ENCODE measurements at regions not wholly inside any gene's neighbourhood (a gene's known extent, or its start where the extent isn't known, plus 50 kb on each side); places are given as distances from the start of the nearest gene placed in this dataset.

DNA sequence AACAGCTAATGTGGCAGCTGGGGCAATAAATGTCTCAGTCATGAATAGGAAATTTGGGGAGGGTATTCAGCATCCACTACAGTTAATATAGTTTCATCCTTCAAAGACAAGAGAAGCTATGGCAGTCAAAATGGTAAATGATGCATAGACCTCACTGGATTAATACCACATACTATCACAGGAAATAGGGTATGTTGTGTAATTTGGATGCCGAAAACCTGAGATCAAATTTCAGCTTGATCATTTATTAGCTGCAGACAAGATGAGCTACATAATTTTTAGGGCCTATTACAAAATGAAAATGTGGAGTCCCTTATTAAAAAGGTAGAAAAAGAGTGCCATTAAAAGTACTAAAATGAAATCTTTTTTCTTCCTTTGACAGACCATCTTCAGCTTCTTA is 112.6 kb upstream of the MTAP start:
- Histone ChIP-seq H3K4me3 (no peak overlapping the region), H3K27ac (no peak overlapping the region), H3K4me1 (ENCODE audit: insufficient read depth) (no peaks in the 10 kb centered on the region), H3K9me3 (no peaks in the 10 kb centered on the region), H3K27me3 (no peaks in the 10 kb centered on the region), H3K36me3 (no peaks in the 10 kb centered on the region)
- intact Hi-C loops (cut with DNase I) = no loop called here
- TF ChIP-seq EP300 (IDR thresholded peaks at IDR 0.05) (no peak), POLR2A (IDR thresholded peaks at IDR 0.05) (no peak)
- TF ChIP-seq, protein P1, sequence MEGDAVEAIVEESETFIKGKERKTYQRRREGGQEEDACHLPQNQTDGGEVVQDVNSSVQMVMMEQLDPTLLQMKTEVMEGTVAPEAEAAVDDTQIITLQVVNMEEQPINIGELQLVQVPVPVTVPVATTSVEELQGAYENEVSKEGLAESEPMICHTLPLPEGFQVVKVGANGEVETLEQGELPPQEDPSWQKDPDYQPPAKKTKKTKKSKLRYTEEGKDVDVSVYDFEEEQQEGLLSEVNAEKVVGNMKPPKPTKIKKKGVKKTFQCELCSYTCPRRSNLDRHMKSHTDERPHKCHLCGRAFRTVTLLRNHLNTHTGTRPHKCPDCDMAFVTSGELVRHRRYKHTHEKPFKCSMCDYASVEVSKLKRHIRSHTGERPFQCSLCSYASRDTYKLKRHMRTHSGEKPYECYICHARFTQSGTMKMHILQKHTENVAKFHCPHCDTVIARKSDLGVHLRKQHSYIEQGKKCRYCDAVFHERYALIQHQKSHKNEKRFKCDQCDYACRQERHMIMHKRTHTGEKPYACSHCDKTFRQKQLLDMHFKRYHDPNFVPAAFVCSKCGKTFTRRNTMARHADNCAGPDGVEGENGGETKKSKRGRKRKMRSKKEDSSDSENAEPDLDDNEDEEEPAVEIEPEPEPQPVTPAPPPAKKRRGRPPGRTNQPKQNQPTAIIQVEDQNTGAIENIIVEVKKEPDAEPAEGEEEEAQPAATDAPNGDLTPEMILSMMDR (IDR thresholded peaks at IDR 0.05) = no peak
- no peak for DNase-seq
- WGBS, 3 donors = 74 to 95% (median 94%) methylated on average over 1 of the region's 1 CpG

DNA sequence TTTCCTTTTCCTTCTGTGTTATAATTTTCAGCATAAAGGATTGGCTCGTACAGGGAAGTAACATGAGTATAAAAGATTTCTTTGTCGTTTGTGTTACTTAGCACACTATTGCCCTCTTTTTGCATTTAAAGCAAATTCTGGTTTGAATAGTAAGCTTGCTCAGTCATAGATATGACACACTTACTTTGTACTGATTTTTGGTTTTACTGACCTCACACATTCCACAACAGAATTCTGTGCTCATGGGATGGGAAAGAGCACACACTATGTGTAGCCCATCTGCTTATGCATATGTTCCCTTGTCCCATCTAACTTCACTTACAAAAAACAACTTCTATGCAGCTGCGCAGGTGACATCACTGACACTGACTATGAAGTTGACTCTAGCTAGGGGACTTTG is 111.9 kb upstream of the MTAP start:
- H3K27me3 ChIP-seq = no peaks in the 10 kb centered on the region
- TF ChIP-seq POLR2A (IDR thresholded peaks at IDR 0.05) = no peak
- TF ChIP-seq, protein P1 (IDR thresholded peaks at IDR 0.05) = no peak
- no peak for TF ChIP-seq EP300 (IDR thresholded peaks at IDR 0.05)
- H3K4me3 ChIP-seq = no peak overlapping the region
- intact Hi-C loops (cut with DNase I) = no loop called here
- DNase-seq = no peak
- H3K36me3 ChIP-seq = no peaks in the 10 kb centered on the region
- 72 to 81% (median 73%) methylated on average over 3 of the region's 3 CpGs for WGBS, 3 donors
- no peaks in the 10 kb centered on the region for H3K4me1 ChIP-seq (ENCODE audit: insufficient read depth)
- no peak overlapping the region for H3K27ac ChIP-seq
- no peaks in the 10 kb centered on the region for H3K9me3 ChIP-seq

DNA sequence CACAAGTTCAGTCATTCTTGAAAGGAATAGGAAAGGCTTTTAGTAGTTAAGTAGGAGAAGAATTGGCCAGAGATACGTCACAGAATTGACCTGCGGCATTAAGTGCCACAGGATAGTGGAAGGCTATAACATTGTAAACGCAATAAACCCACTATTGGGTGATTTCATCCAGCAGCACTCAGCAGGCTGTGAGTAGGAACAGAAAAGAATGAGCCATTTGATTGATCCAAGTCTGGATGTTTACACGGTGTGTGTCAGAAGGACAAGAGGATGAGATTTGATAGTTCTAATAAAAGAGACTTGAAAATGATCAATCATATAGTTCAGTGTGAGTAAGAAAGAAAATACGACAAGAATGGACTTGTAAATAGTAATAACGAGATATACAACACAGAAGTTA is 110.0 kb upstream of the MTAP start:
- no peak overlapping the region for H3K4me3 ChIP-seq
- 65 to 74% (median 67%) methylated on average over 6 of the region's 6 CpGs for WGBS, 3 donors
- H3K27me3 ChIP-seq = no peaks in the 10 kb centered on the region
- H3K4me1 ChIP-seq (ENCODE audit: insufficient read depth) = no peaks in the 10 kb centered on the region
- no peaks in the 10 kb centered on the region for H3K9me3 ChIP-seq
- H3K27ac ChIP-seq = no peak overlapping the region
- H3K36me3 ChIP-seq = no peaks in the 10 kb centered on the region
- no peak for DNase-seq
- intact Hi-C loops (cut with DNase I) = no loop called here
- TF ChIP-seq EP300 (IDR thresholded peaks at IDR 0.05) (no peak), POLR2A (IDR thresholded peaks at IDR 0.05) (no peak)
- TF ChIP-seq, protein P1 (IDR thresholded peaks at IDR 0.05) = no peak

DNA sequence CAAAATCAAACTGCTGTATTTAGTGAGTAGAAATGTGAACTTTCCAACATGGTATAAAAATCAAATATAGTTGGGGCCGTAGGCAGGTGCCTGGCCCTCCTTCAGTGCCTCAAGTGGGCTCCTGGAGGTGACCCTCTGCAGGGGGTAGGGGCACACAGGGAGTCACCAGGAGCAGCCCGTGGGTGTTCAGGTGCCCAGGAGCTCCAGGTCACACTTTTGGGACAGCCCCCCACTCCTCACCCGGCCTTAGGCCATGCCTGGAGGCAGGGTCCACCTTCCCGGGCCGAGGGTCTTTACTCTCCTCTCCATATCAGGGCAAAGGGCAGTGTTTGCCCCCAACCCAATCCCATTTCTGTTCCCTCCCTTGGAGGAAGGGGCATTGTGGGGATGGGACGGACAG is 108.0 kb upstream of the MTAP start:
- H3K27me3 ChIP-seq = no peaks in the 10 kb centered on the region
- DNase-seq = no peak
- H3K36me3 ChIP-seq = no peaks in the 10 kb centered on the region
- TF ChIP-seq, protein P1 (IDR thresholded peaks at IDR 0.05) = no peak
- TF ChIP-seq POLR2A (IDR thresholded peaks at IDR 0.05) = no peak
- no peak for TF ChIP-seq EP300 (IDR thresholded peaks at IDR 0.05)
- H3K27ac ChIP-seq = no peak overlapping the region
- H3K4me1 ChIP-seq (ENCODE audit: insufficient read depth) = no peaks in the 10 kb centered on the region
- WGBS, 3 donors = 68 to 82% (median 76%) methylated on average over 6 of the region's 6 CpGs
- intact Hi-C loops (cut with DNase I) = no loop called here
- H3K9me3 ChIP-seq = no peaks in the 10 kb centered on the region
- H3K4me3 ChIP-seq = no peak overlapping the region

DNA sequence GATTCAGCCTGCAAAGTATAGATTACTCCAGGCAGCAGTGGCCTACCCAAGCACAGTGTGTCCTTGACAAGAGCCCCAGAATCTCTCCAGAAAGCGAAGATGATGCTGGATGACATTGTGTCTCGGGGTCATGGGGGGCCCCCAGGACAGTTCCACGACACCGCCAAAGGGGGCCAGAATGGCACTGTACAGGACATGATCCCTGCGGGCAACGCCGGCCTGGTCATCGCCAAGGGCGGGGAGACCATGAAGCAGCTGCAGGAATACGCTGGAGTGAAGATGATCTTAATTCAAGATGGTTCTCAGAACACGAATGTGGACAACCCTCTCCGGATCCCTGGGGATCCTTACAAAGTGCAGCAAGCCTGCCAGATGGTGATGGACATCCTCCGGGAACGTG is 107.0 kb upstream of the MTAP start:
- no peak for DNase-seq
- Histone ChIP-seq H3K27ac (no peak overlapping the region), H3K4me3 (no peak overlapping the region), H3K4me1 (ENCODE audit: insufficient read depth) (no peaks in the 10 kb centered on the region), H3K9me3 (no peaks in the 10 kb centered on the region), H3K36me3 (no peaks in the 10 kb centered on the region), H3K27me3 (no peaks in the 10 kb centered on the region)
- intact Hi-C loops (cut with DNase I) = no loop called here
- 94 to 96% (median 95%) methylated on average over 14 of the region's 14 CpGs for WGBS, 3 donors
- TF ChIP-seq, protein P1 (IDR thresholded peaks at IDR 0.05) = no peak
- TF ChIP-seq EP300 (IDR thresholded peaks at IDR 0.05) = no peak
- no peak for TF ChIP-seq POLR2A (IDR thresholded peaks at IDR 0.05)

Data from ovary (tissue), 7 donors.